NCI-H2029 (cell line): ENCODE measurements at regions not wholly inside any gene's neighbourhood (a gene's known extent, or its start where the extent isn't known, plus 50 kb on each side); places are given as distances from the start of the nearest gene placed in this dataset.

ENCODE experiments used
- DNase-seq: peaks from one replicate; lab custom pipeline; 2025; lab: John Stamatoyannopoulos, UW

DNA sequence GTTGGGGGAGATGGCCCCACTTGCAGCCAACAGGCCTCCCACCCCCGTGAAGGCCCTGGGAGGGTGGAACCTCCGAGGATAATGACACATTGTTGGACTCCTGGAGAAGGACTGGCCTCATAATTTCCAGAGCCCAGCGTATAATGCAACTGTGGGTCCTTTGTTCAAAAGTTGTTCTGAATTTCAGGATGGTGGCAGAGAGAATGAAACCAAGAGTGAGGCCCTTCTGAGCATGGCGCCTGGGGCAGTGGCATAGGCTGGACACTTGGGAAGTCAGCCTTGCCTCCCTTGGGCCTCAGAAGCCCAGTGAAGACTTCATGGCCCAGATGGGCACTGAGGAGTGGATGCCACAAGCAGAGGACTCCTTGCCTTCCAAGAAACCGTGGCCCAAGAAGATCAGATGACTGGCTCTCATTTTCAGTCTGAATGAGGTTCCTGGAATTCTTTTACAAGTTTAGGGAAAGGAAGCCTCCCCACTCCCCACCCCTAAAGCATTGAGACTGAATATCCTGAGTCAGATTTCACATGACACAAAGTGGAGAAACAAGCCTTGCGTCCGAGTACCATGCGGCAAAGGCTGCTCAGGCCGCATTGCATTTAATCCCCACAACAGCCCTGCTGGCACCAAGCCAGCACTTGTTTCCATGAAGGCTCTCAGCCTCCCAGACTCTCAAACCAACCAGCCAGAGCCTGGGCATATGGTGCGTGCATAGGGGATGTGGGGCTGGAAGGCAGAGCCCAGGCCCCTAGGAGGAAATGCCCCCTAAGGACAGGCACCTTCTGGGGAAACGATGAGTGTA lies 96.7 kb upstream of the SMIM23 start:
- DNase-seq, result peak; percentile 3

DNA sequence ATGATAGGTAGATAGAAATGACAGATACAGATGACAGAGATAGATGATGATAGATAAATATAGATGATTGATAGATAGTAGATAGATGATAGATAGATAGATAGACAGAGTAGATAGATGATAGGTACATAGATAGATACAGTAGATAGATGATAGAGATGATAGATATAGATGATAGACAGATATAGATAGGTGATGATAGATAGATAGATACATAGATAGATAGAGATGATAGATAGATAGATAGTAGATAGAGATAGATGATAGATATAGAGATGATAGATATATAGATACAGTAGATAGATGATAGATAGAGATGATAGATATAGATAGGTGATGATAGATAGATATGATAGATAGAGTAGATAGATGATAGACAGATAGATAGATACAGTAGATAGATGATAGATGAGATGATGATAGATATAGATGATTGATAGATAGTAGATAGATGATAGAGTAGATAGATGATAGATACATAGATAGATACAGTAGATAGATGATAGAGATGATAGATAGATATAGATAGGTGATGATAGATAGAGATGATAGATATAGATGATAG lies 95.7 kb upstream of the SMIM23 start:
- DNase-seq, result no peak

DNA sequence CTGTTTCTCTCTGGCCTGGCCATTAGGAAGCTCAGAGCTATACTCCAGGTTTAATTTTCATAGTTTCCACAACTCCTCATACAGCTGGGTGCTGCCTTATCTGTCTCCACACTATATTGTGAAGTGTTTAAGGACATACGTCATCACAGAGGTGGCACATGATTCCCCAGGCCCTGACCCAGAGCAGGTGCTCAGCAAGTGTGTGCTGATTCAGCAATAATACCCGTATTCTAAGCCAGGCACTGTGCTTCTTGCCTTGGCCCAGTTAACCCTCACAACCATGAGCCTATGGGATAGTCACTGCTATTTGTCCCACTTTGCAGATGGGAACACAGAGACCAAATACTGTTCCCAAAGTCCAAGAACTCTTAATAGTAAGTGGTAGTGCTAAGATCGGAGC lies 93.5 kb upstream of the SMIM23 start:
- peak; percentile 53 for DNase-seq

DNA sequence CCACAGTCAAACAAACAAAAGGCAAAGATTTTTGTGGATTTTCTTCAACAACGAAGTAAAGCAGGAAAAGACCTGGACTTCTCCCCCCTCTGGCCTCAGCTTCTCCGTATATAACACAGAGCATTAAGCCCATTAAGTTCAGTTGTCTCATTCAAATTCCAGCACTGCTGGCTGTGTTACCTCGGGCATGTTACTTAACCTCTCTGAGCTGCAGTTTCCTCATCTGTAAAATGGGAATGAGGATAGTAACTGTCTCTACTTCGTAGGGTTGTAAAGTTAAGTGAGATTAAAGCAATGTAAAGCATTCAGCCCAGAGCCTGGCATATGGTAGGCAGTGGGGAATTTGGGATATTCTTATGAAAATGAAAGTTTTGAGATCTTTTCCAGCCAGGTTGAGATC lies 92.7 kb upstream of the SMIM23 start:
- DNase-seq, result no peak

DNA sequence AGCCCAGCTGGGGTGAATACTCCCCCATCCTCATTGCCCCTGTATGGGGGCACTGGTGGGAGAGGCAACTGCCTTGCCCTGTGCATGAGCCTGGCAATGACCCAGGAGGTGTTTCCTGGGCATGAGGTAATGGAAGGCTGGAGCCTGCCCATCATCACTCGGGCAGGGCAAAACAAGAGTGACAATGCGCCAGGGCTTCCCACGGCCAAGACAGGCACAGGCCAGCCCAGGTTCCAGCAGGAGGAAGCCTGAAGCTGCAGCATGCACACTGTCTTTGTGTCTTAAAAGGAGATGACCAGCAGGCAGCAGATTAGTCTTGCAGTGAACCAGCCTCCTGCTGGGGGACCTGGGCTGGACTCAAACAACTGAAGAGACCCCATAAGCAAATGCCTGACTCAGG lies 92.2 kb upstream of the SMIM23 start:
- DNase-seq, result peak; percentile 48

DNA sequence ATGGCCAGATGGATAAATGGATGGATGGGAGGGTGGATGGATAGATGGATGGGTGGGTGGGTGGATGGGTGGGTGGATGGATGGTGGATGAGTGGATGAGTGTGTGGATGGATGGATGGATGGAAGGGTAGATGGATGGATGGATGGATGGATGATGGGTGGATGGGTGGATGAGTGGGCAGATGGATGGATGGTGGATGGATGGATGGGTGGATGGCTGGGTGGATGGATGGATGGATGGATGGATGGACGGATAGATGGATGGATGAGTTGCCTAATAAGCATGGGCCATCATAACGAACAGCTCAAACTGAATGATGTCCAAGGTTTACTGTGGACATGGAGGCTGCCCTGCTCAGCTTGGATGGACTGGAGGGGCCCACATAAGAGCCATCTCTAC lies 89.8 kb upstream of the SMIM23 start:
- no peak for DNase-seq

DNA sequence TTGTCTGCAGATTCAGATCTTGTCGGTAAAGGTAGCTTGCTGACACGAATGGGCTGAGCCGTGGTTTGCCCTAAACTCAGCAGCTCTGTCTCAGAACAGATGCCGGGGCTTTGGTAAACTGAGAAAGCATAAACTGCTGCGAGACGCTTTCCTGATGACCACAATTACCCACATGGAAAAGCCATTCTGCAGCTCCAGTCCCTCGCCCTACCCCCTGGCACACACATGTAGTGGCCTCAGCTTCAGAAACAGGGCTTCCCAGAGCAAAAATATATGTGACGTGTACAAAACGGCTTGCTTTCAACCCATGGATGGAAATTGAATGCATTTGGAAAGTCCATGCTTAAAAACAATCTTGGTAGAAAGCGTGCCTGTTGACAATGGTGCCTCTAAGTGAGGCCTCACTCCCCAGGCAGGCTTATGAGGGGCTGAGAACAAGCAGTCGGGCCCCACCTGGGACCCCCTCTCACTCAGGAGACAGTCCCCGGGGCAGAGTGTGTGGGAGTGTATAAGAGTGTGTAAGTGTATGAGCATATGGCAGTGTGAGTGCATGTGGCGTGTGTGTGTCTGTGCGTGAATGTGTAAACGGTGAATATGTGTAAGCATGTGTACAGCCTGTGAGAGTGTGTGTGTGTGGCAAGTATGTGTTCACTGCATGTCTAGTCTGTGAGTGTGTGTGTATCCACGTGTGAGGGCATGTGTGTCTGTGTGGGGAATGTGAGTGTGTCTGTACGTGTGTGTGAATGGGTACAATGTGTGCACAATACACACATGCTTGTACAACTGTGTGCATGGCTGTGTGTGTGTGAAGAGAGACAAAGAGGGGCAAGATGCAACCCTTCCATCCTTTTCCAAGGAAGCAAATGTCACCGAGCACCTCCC lies 88.2 kb upstream of the SMIM23 start:
- DNase-seq, result no peak

DNA sequence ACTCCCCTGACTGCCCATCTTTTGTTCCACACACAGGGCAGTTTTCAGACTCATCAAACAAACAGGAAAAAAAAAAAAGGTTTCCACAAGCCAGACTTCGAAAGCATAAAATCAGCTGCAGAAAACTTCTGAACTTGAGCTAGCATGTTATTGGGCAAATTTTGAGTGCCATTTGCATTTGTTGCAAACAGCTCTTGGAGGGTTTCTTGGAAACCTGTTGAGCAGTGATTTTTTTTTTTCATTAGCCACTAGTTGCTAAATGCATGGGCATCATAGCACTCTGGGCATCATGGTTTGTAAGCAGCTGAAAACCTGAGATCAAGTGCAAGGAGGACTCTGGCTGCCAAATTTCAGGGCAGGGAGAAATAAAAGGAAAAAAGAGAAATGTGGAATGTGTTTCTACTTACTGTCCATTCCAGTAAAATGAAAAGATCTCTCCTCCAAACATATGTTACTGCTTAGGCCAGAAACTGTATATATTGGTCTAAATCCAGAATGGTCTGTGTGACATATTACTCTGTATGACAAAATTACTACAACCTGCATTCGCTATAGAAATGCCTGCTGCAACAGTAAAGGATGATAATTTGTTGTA lies 85.2 kb upstream of the SMIM23 start:
- DNase-seq, result no peak

DNA sequence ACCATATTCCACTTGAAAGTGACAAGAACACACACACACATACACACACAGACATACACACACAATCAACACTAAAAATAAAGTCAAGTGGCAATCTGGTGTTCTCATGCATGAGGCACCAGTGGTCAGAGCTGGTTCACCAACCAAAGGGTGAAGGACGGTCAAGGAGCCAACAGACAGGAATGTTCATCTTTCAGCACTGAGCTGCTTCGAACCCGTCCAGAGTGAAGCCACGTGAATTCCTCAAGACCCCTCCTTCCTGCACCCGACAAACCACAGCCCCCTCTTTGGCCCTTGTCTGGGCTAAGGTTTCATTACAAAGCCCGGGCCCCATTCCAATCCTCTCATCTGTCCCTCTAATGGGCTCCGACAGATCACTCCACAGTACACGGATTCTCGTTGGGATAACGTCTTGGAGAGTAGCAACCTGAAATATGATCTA lies 84.5 kb upstream of the SMIM23 start:
- DNase-seq, result peak; percentile 26

DNA sequence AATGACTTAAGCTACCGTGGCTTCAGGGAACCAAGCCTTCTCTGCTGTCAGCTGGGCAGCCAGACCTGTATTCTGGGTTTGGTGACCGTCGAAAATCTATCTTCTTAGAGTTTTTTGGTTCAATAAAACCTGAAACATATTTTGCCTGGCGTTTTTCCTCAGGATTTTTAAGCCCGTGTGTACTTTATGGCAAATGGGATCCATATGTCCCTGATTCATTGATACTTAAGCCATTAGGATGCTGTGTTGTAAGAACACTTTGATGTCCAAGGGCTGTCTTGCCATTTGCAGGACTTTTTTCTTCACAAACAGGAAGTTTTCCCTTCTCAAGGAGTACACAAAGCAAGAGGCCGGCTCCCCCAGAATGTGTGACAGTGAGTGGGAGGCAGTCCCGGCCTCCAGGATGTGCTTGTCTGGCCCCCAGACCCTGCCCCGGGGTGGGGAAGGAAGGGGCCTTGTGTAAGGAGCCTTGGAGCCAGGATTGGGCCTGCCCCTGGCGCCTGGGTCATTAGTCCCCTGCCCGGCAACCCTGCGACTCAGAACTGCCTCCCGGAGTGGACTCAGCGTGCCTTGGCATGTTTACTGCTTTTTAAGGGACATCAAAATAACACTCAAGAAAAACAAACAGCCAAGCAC lies 83.4 kb upstream of the SMIM23 start:
- DNase-seq, result no peak

DNA sequence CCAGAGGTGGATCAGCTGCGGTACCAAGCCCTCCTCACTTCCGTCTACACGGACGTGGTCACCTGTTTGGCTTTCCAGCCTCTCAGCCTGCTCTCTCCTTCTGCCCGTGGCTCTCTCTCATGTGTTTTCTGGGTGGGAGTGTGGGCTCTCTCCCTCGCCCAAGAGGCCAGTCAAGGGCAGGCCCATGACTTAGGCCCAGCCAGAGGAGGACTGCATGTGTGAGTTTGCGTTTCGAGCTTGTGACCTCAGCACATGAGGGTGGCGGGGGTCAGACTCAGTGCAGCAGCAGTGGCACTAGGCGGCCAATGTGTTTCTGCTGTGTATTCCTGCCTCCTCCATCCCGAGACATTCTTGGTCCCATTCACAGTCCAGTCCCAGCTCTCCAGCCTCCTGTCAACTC lies 82.5 kb upstream of the SMIM23 start:
- DNase-seq, result no peak

DNA sequence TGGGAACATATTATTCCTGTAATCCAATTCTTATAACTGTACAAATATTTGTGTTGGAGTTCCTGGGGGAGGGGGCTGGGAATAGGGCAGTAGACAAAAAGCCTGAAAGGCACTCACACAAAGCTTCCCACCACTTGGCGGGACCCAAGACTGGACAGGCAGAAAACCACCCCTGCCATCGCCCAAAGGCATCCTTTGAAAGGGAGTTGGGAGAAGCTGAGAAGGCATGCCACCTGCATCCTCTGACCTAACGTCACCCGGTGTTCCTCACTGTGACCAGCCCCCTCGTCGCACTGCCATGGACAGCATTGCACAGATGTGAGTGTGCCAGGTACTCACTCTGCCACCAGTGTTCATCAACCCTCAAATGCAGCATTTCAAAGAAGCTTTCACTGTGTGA lies 80.6 kb upstream of the SMIM23 start:
- no peak for DNase-seq

DNA sequence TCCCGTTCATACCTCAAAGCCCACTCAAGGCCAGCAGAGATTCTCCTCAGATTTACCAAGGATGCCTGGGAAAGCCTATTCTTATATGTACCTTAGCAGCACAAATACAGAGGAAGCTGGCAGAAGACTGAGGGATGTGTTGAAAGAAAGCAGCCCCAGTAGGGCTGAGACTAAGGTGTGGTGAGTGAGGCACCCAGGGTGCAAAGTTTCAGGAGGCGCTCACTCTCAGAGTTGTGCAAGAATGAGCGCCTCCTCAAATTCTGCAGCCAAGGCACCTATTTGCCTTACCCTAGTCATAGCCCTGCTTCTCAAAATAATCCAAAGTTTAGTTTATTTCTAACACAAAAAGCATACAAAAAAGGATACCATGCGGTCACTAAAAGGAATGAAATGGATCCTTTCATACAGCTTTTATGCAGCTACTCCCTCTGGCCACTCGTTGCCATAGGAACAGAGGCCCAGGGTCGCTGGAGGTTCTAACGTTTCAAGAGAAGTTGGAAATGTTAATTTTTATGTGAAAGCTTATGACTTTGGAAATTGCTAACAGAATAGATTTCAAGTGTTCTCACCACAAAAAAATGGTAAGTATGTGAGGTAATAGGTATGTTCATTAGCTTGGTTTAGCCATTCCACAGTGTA lies 79.7 kb upstream of the SMIM23 start:
- no peak for DNase-seq

DNA sequence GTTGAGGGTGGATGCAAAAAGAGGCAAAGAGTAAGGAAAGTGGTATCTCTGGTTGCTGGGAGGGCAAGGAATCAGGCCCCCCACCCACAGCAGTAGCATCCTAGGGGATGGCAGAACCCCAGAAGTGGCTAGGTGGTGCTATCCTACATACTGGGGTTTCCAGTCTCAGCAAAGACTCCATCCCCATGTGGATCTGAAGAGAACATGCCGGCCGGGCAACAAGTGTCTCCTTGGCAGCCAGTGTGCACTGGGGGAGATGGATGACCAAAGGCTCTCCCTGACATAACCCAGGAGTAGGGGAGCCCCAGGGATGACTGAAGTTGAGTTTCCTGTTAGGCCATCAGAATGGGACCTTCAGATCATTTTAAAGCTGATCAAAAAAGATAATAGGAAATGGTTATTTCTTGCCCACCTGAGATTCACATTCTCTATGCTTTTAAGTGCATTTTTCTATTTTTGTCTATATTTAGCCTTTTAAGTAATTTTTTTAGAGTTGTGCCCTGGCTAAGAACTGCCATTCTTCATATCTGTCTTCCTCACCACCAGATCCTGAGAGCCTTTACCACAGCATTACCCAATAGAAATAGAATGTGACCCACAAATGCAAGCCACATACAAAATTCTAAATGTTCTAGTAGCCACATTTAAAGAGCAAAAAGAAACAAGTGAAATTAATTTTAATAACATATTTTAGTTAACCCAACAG lies 78.7 kb upstream of the SMIM23 start:
- no peak for DNase-seq

DNA sequence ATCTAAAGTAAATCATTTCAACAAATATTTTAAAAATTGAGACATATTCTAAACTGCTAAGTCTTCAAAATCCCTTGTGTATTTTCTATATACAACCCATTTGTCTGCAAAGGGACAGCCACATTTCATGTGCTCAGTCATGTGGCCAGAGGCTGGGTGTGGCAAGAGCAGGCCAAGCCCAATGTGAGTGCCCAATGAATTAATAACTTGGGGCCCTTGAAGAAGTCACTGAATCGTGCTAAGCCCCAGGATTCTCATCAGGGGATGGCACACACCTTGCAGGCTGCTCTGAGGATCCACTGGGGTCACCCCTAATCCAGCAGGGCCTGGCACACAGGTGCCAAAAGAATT lies 78.2 kb upstream of the SMIM23 start:
- DNase-seq, result no peak

DNA sequence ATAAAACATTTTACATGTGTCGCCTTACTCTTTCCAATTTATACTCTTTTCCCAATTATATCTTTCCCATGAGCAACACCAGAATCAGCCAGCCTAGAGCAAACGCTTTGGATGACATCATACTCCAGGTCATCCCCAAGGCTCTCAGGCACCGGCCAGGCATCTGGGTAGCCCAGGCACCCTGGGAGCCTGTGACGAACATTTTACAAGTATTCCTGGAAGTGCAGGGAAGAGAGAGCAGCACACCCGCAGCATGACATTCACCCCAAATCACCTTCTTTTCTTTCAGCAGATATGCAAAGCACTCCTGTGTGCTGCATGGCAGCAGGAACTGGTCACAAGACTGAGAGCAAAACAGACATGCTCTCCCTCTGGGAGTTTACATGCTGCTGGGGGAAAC lies 75.7 kb upstream of the SMIM23 start:
- DNase-seq, result no peak

DNA sequence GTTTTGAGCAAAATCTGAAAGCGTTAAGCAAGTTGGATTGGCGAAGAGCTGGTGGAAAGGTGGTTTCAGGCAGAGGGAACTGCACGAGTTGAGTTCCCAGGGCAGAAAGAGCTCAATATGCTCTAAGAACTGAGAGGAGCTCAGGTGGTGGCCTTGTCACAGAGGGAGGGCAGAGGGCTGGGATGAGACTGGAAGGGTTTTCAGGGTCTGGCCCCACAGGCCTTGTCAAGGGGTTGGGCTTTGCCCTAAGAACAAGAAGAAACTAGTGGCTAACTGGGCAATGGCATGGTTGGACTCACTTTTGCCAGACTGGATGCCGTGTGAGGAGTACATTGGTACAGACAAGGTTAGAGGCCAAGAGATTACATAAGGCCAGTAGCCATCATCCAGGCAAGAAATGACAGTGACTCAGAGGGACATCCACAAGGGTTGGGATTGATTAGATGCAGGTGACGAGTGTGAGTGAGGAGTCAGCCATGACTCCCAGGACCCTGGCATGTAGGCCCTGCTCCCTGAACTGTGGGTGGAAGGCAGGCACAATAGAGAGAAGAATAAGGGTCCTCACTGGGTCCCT lies 75.1 kb upstream of the SMIM23 start:
- no peak for DNase-seq

DNA sequence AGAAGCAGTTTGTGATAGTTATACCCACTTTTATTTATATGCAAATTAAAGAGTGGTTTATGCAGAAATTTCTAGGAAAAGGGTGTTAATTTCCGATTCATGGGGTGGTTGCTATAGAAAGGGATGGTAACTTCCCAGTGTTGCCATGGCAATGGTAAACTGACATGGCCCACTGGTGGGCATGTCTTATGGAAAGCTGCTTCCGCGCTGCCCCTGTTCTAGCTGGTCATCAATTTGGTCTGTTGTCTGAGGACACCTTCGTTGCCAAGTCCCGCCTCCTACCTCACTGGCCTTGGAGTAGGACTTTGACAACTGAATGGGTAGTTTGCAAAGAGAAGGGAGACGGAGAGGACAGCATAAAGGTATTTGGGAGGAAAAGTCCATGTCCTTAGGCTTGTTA lies 74.0 kb upstream of the SMIM23 start:
- no peak for DNase-seq

DNA sequence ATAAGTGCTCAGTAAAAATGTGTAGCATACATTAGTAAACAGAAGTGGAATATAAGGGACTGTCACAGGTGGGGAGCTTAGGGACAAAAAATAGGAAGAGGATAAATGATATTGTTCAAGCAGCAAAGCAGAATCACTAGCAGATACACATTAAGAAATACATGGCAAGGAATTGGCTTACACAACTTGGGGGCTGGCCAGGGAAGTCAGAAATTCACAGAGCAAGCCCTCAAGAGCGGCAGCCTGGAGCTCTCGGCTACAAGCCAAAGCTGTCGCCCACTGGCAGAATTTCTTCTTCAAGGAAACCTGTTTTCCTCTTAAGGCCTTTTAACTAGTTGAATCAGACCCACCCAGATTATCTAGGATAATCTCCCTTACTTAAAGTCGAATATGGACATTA lies 73.0 kb upstream of the SMIM23 start:
- no peak for DNase-seq

DNA sequence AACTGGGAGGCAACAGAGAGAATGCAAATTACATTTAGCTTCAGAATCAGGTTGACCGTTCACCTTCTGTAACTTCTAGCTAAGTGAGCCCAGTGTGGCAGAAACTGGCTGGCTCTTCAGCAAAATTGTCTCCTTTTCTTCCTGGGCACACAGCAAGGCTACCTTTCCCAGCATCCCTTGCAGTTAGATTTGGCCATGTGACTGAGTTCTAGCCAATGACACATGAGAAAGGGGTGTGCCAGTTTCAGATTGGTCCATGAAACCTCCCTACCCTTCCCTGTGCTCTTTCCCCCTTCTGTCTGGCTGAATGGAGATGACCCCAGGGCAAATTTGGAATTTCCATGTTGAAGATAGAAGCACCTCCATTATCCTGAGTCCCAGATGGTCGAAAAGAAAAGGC lies 72.5 kb upstream of the SMIM23 start:
- no peak for DNase-seq

DNA sequence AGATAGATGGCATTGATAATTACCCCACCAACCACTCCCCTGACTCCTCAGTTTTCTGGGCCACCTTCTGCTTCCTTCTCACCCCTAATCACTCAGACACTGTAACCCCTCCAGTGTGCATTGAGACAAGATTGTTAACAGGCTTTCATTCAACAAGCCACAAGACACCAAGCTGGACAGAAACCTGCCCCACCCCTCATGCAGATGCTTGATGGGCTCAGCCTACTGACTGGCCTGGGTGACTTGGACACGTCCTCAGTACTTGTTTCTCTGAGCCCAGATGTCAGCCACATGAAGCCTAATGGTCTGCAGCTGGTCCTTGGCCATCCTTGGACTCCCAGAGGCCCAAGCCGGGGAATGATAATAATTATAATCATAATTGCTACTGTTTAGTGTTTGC lies 71.4 kb upstream of the SMIM23 start:
- DNase-seq, result no peak
